Keratinocyte (primary cell): ENCODE measurements at regions not wholly inside any gene's neighbourhood (a gene's known extent, or its start where the extent isn't known, plus 50 kb on each side); places are given as distances from the start of the nearest gene placed in this dataset.

Experiments used
- CTCF ChIP-seq, 3 experiments: IDR thresholded peaks in 1 of 3; conservative IDR thresholded peaks in 1 of 3; optimal IDR thresholded peaks in 1 of 3; 2 replicates in 2 of 3; 3 replicates in 1 of 3; pipeline versions ENCODE3 to v1.5.1; 2011; ENCODE audit warnings: low read length in 3 of 3, mild to moderate bottlenecking in 3 of 3, moderate library complexity in 2 of 3, control low read depth in 1 of 3, inconsistent platforms in 1 of 3; ENCODE audit not compliant: insufficient read depth in 2 of 3; ENCODE audit errors: extremely low read depth in 1 of 3
- EZH2 ChIP-seq: IDR thresholded peaks from one replicate; pipeline ENCODE4 v1.6.1; 2012; ENCODE audit warnings: inconsistent platforms, mild to moderate bottlenecking, low read length, moderate library complexity

- TF ChIP-seq CTCF (optimal IDR thresholded peaks at IDR 0.05 in 1 of 3, IDR thresholded peaks at IDR 0.05 in 1 of 3, conservative IDR thresholded peaks at IDR 0.05 in 1 of 3; ENCODE audit: extremely low read depth in 1 of 3, insufficient read depth in 2 of 3, low read length in 3 of 3) (no peak), EZH2 (no peak)
These were observed 1602.1 kb upstream of the TMEFF2 start for GRCh38 chr2:193796847-193797246.
